K562 (cell line): ENCODE measurements at regions not wholly inside any gene's neighbourhood (a gene's known extent, or its start where the extent isn't known, plus 50 kb on each side); places are given as distances from the start of the nearest gene placed in this dataset.

Experiments
- BCOR ChIP-seq: fragments of 450-650 bp; IDR thresholded peaks from 2 replicates; pipeline ENCODE4 v1.6.1; 2016
- DIDO1 ChIP-seq: fragments of 450-650 bp; IDR thresholded peaks from 2 replicates; pipeline ENCODE4 v1.6.1; 2016; ENCODE audit warnings: low read depth, missing biosample characterization, missing genetic modification characterization
- NR2C1 ChIP-seq, 2 experiments: fragments of 450-650 bp; IDR thresholded peaks; 2 replicates each; pipeline ENCODE4 v1.6.1; 2017; ENCODE audit warnings: mild to moderate bottlenecking in 2 of 2, antibody characterized with exemption in 1 of 2, inconsistent platforms in 1 of 2, missing compliant biosample characterization in 1 of 2, missing genetic modification characterization in 1 of 2
- POLR2G ChIP-seq: fragments of 200-400 bp; formaldehyde crosslinking; IDR thresholded peaks from 2 replicates; pipeline ENCODE4 v1.6.1; 2017; ENCODE audit warnings: low read depth, mild to moderate bottlenecking, antibody characterized with exemption, low read length, moderate library complexity
- RBM15 ChIP-seq: fragments of 200-400 bp; formaldehyde crosslinking; IDR thresholded peaks from 2 replicates; pipeline ENCODE4 v1.6.1; 2018; ENCODE audit warnings: mild to moderate bottlenecking, low read length, moderate library complexity; ENCODE audit not compliant: insufficient read depth
- RCOR1 ChIP-seq, 2 experiments: IDR thresholded peaks; 2 replicates each; pipeline ENCODE4 v1.6.1; 2012; ENCODE audit warnings: low read depth in 2 of 2, low read length in 2 of 2, borderline replicate concordance in 1 of 2, improper control_type of control experiment in 1 of 2
- SRF ChIP-seq, 2 experiments: fragments of 250-450, 450-650 bp in 1 of 2; sonication (Bioruptor Pico) in 1 of 2; sonication (generic) in 1 of 2; formaldehyde crosslinking; IDR thresholded peaks; 2 replicates each; pipeline versions ENCODE4 v1.5.0 to v1.5.1; 2020 to 2022; ENCODE audit warnings: mild to moderate bottlenecking in 1 of 2, missing genetic modification reagents in 1 of 2
- TEAD2 ChIP-seq: fragments of 450-650 bp; IDR thresholded peaks from 2 replicates; pipeline ENCODE4 v1.6.1; 2016; ENCODE audit warnings: missing genetic modification characterization, control low read depth, missing compliant biosample characterization
- ZC3H11A ChIP-seq: IDR thresholded peaks from 2 replicates; pipeline ENCODE4 v1.6.1; 2012; ENCODE audit warnings: low read depth, low read length, improper control_type of control experiment
- ZEB2 ChIP-seq: fragments of 450-650 bp; IDR thresholded peaks from 2 replicates; pipeline ENCODE4 v1.6.1; 2016
- ZFP30 ChIP-seq: fragments of 250-450 bp; sonication (Bioruptor Pico); IDR thresholded peaks from 2 replicates; pipeline ENCODE4 v1.8.0; 2022; ENCODE audit warnings: moderate library complexity, mild to moderate bottlenecking, inconsistent platforms, borderline replicate concordance
- ZFX ChIP-seq: sonication (generic); formaldehyde crosslinking; IDR thresholded peaks from 2 replicates; pipeline ENCODE4 v1.8.0; 2022; ENCODE audit warnings: mild to moderate bottlenecking, missing genetic modification reagents, moderate library complexity
- TF ChIP-seq, protein P1 (sequence below), 3 experiments: fragments of 200-800 bp in 1 of 3; sonication (Bioruptor generic) in 1 of 3; sonication (generic) in 1 of 3; formaldehyde crosslinking in 1 of 3; IDR thresholded peaks; 2 replicates each; pipeline versions ENCODE4 v1.6.1 to v1.8.0; 2016 to 2022; ENCODE audit warnings: mild to moderate bottlenecking in 2 of 3, missing compliant biosample characterization in 2 of 3, missing genetic modification characterization in 2 of 3, missing genetic modification reagents in 1 of 3
- TF ChIP-seq, protein P2 (sequence below): sonication (generic); formaldehyde crosslinking; IDR thresholded peaks from 2 replicates; pipeline ENCODE4 v1.8.0; 2022; ENCODE audit warnings: missing genetic modification reagents, mild to moderate bottlenecking, moderate library complexity, borderline replicate concordance
- TF ChIP-seq, protein P3 (sequence below): fragments of 450-650 bp; formaldehyde crosslinking; conservative IDR thresholded peaks from 2 replicates; pipeline ENCODE4 v1.4.0; 2022; ENCODE audit warnings: mild to moderate bottlenecking, missing genetic modification characterization
- TF ChIP-seq, protein P4 (sequence below): fragments of 450-650 bp; formaldehyde crosslinking; IDR thresholded peaks from 2 replicates; pipeline ENCODE4 v1.4.0; 2022; ENCODE audit warnings: mild to moderate bottlenecking, moderate library complexity

DNA sequence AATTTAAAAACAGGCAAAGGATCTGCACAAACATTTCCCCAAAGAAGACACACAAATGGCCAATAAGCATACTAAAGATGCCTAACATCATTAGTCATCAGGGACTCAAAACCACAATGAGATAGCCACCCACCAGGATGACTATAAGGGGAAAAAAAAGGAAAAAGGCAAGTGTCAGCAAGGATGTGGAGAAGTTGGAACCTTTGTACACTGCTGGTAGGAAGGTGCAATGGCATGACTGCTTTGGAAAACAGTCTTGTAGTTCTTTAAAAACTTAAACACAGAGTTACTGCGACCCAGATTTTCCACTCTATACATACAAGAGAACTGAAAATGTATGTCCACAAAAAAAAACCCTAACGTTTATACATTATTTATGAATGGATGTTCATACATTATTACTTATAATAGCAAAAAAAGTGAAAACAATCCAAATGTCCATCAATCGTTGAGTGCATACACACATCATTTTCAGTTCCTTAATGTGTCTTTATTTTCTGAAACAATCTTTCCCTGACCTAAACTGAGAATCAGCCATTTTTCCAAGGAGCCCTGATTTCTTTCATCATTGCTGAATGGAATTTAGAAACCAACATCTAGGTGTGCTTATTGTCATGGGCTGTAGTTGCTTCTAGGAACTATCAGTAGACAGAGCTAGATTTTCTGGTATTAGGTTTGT is 64.7 kb upstream of the TLK1 start (continued):
- TF ChIP-seq NR2C1 (IDR thresholded peaks at IDR 0.05) (no peak), NR2C1 (tag; IDR thresholded peaks at IDR 0.05) (no peak), RCOR1 (IDR thresholded peaks at IDR 0.05; ENCODE audit: borderline replicate concordance in 1 of 2, low read depth in 2 of 2, low read length in 2 of 2) (peak in 1 of 2 experiments; percentile 92; a peak in 2 of 4 replicates), TEAD2 (tag) (no peak), ZEB2 (peak; percentile 75), BCOR (no peak), ZFP30 (CRISPR knock-in tag) (no peak), ZFX (CRISPR knock-in tag) (no peak), ZC3H11A (no peak), POLR2G (no peak), DIDO1 (tag) (no peak), SRF (CRISPR knock-in tag; IDR thresholded peaks at IDR 0.05) (peak in 1 of 2 experiments; percentile 75; a peak in 1 of 4 replicates), RBM15 (no peak)
- TF ChIP-seq, protein P1, sequence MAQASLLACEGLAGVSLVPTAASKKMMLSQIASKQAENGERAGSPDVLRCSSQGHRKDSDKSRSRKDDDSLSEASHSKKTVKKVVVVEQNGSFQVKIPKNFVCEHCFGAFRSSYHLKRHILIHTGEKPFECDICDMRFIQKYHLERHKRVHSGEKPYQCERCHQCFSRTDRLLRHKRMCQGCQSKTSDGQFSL (CRISPR knock-in tag; IDR thresholded peaks at IDR 0.05) = no peak
- TF ChIP-seq, protein P1 (tag; IDR thresholded peaks at IDR 0.05) = no peak
- TF ChIP-seq, protein P2, sequence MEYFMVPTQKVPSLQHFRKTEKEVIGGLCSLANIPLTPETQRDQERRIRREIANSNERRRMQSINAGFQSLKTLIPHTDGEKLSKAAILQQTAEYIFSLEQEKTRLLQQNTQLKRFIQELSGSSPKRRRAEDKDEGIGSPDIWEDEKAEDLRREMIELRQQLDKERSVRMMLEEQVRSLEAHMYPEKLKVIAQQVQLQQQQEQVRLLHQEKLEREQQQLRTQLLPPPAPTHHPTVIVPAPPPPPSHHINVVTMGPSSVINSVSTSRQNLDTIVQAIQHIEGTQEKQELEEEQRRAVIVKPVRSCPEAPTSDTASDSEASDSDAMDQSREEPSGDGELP (CRISPR knock-in tag) = no peak
- TF ChIP-seq, protein P3, sequence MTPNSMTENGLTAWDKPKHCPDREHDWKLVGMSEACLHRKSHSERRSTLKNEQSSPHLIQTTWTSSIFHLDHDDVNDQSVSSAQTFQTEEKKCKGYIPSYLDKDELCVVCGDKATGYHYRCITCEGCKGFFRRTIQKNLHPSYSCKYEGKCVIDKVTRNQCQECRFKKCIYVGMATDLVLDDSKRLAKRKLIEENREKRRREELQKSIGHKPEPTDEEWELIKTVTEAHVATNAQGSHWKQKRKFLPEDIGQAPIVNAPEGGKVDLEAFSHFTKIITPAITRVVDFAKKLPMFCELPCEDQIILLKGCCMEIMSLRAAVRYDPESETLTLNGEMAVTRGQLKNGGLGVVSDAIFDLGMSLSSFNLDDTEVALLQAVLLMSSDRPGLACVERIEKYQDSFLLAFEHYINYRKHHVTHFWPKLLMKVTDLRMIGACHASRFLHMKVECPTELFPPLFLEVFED (CRISPR knock-in tag) = no peak
- TF ChIP-seq, protein P4, sequence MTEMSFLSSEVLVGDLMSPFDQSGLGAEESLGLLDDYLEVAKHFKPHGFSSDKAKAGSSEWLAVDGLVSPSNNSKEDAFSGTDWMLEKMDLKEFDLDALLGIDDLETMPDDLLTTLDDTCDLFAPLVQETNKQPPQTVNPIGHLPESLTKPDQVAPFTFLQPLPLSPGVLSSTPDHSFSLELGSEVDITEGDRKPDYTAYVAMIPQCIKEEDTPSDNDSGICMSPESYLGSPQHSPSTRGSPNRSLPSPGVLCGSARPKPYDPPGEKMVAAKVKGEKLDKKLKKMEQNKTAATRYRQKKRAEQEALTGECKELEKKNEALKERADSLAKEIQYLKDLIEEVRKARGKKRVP (CRISPR knock-in tag) = no peak
